Mucosa of stomach (tissue), 1 donor: ENCODE measurements at regions not wholly inside any gene's neighbourhood (a gene's known extent, or its start where the extent isn't known, plus 50 kb on each side); places are given as distances from the start of the nearest gene placed in this dataset.

Experiments used
- H3K27me3 ChIP-seq: one replicate; pipeline ENCODE4 v1.7.0; 2013; ENCODE audit warnings: mild to moderate bottlenecking, low read length; ENCODE audit not compliant: control insufficient read depth, insufficient read depth
- H3K36me3 ChIP-seq: one replicate; pipeline ENCODE4 v1.7.0; 2013; ENCODE audit warnings: low read length; ENCODE audit not compliant: control insufficient read depth, insufficient read depth
- H3K4me1 ChIP-seq: one replicate; pipeline ENCODE4 v1.7.0; 2013; ENCODE audit warnings: mild to moderate bottlenecking, low read length; ENCODE audit not compliant: control insufficient read depth, insufficient read depth
- H3K4me3 ChIP-seq: one replicate; pipeline ENCODE4 v1.7.0; 2013; ENCODE audit warnings: low read length
- H3K9ac ChIP-seq: one replicate; pipeline ENCODE4 v1.7.0; 2013; ENCODE audit warnings: mild to moderate bottlenecking, low read length, moderate library complexity
- H3K9me3 ChIP-seq: one replicate; pipeline ENCODE4 v1.7.0; 2013; ENCODE audit warnings: mild to moderate bottlenecking, low read length, moderate library complexity; ENCODE audit not compliant: control insufficient read depth
- donor health status: Pancreatic carcinoma.

DNA sequence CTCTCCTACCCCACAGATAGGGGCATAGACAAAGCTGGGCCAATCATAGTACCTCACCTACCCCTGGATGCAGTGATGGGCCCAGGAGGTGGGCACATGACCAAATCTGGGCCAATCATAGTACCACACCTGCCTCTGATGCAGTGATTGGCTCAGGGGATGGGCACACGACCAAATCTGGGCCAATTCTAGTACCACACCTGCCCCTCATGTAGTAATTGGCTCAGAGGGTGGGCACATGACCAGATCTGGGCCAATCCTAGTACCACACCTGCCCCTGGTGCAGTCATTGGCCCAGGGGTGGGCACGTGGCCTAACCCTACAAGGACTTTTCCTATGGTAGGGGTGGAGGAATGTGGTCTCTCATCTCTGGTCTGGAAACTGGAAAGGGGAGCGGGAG is 56.9 kb upstream of the MEF2A start:
- H3K9ac ChIP-seq: no peak overlapping the region
- H3K4me1 ChIP-seq: peaks cover 20% of the 10 kb centered on the region
- H3K27me3 ChIP-seq: no peaks in the 10 kb centered on the region
- H3K9me3 ChIP-seq: no peaks in the 10 kb centered on the region
- no peaks in the 10 kb centered on the region for H3K36me3 ChIP-seq
- H3K4me3 ChIP-seq: no peak overlapping the region

DNA sequence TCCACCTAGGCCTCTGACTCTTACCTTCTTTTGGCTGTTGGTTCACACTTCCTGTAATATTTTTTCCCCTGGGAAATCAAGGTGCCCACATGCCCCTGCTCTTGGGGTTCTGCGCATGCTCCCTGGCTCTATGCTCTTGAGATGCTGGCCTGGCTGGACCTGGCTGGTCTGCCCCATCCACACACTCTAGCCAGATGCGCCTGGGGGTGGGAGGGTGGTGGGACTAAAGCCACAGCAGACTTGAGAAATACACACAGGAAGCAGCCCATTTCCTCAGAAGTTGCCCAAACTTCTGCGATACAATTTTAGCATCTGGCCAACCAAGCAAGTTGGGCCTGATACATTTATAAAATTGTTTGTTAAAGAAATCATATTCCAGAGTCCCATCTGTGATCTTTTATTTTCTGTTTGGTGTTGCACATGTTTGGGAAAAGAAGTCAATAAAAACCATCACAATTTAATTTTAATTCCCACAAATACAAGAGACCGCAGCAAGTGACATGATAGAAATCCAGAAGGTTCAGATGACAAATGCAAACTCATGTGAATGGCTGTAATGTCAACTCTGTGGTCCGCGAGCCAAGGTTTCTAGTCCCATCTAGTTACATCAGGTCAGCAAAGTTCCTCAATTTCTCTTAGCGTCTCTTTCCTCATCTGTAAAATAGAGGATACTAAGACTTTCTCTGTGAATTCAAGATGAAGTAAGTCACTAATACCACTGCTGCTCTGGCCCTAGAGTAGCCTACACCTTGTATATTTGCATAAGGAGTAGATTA is 55.9 kb upstream of the MEF2A start:
- H3K36me3 ChIP-seq: no peaks in the 10 kb centered on the region
- peaks cover 15% of the 10 kb centered on the region for H3K4me1 ChIP-seq
- no peak overlapping the region for H3K4me3 ChIP-seq
- H3K27me3 ChIP-seq: no peaks in the 10 kb centered on the region
- H3K9me3 ChIP-seq: no peaks in the 10 kb centered on the region
- H3K9ac ChIP-seq: no peak overlapping the region

DNA sequence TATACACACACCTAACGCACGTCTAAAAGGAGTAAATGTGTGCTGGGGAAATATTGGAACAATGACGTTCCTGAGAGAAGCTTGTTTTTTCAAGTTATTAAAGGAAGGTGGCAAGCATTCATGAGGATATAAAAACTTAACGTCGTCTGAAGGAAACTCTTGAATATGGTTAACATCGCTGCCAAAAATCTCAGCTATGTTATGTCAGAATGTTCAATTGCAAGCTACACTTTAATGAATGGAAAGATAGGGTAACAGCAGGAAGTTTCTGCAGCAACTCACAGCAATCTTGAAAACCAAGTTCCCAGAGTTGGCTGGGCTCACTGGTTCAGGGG is 54.3 kb upstream of the MEF2A start:
- H3K27me3 ChIP-seq: no peaks in the 10 kb centered on the region
- H3K9me3 ChIP-seq: no peaks in the 10 kb centered on the region
- H3K36me3 ChIP-seq: no peaks in the 10 kb centered on the region
- peaks cover 15% of the 10 kb centered on the region for H3K4me1 ChIP-seq
- H3K4me3 ChIP-seq: no peak overlapping the region
- H3K9ac ChIP-seq: no peak overlapping the region

DNA sequence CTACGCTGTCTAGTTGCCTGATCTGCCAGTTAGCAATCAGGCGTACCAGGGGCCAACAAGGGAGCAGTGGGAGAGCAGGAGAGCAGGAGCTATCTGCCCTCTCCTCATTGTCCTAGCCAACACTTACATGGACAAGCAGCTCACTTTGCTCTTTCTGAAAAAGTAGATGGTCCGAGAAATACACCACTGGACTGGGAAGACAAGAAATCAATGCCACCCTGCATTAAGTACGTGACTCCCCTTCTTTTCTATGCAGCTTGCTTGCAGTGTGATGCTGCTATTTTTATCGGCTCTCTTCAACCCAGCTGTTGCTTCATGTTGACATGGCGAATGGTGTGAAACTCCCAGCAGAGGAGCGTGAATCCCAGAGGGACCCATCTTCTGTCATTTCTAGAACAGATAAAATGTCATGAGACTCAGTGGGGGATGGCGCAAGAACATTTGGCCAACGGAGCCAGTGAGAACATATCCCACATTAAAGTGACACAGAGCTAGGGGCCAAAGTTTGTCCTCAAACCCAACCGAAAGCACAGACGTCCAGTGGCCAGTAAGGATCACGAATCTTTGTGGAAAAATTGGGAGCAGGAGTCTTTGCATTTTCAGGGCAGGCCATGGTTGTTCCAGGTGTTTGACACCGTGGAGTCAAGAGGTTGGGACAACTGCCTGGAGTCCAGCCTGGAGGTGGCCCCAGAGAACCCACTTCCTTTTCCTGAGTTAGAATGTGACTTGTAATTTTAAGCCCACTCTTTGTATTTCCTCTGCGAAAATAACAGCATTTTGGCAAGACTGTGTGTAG is 53.7 kb upstream of the MEF2A start:
- Histone ChIP-seq H3K9ac (no peak overlapping the region), H3K27me3 (no peaks in the 10 kb centered on the region), H3K9me3 (no peaks in the 10 kb centered on the region), H3K4me3 (no peak overlapping the region), H3K4me1 (peaks cover 13% of the 10 kb centered on the region), H3K36me3 (no peaks in the 10 kb centered on the region)

DNA sequence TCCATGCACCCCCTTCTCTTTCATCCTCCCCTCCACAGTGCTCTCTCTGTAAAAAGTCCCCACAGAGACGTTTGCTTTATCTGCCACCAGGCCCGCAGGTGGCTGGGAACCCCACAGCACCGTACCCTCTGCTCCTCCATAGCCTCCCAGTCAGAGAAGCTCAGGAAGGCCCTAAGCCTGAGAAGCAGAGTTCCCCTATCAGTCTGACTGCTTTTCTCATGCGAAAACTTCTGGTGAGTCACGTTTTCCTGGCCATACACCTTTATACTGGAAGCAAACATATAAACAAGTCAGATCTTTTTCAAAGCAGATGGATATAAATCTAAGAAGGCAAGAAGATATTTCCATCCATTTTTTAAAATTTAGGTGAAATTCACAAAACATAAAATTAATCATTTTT is 51.5 kb upstream of the MEF2A start:
- Histone ChIP-seq H3K4me1 (peaks cover 2% of the 10 kb centered on the region), H3K27me3 (no peaks in the 10 kb centered on the region), H3K4me3 (no peak overlapping the region), H3K9ac (no peak overlapping the region), H3K36me3 (no peaks in the 10 kb centered on the region), H3K9me3 (no peaks in the 10 kb centered on the region)
